H1 (cell line): ENCODE measurements at regions not wholly inside any gene's neighbourhood (a gene's known extent, or its start where the extent isn't known, plus 50 kb on each side); places are given as distances from the start of the nearest gene placed in this dataset.

Source experiments
- CTCF ChIA-PET: fragments of 300-600 bp; sonication (Branson Sonifier 250); formaldehyde crosslinking; loops from one replicate; lab custom pipeline; 2021; ENCODE audit not compliant: partially characterized antibody; lab: Charles Lee
- POLR2A ChIA-PET: fragments of 300-600 bp; sonication (Branson Sonifier 250); formaldehyde crosslinking; loops from one replicate; lab custom pipeline; 2021; ENCODE audit warnings: inconsistent platforms; ENCODE audit not compliant: partially characterized antibody; lab: Charles Lee
- DNase-seq, 2 experiments: peaks; one replicate each; pipeline versions ENCODE4 v3.0.0 to v3.0.0-alpha.2; 2010 to 2022; ENCODE audit warnings: low spot score in 2 of 2, low read depth in 1 of 2, mixed read lengths in 1 of 2
- FAIRE-seq: peaks from 2 replicates; lab custom pipeline; 2011; peaks lifted over from hg19 to GRCh38; lab: Jason Lieb, UNC
- H2AFZ ChIP-seq: 2 replicates; pipeline ENCODE4 v1.8.1; 2012; ENCODE audit warnings: low read length, inconsistent platforms
- H2AK5ac ChIP-seq: 2 replicates; pipeline ENCODE4 v1.6.1; 2013; ENCODE audit warnings: low read depth, low read length
- H2BK120ac ChIP-seq: replicated peaks from 2 replicates; pipeline ENCODE3; 2013; ENCODE audit warnings: low read depth, low read length, inconsistent platforms
- H2BK12ac ChIP-seq: 2 replicates; pipeline ENCODE4 v1.6.1; 2013; ENCODE audit warnings: low read depth, low read length
- H2BK15ac ChIP-seq: 2 replicates; pipeline ENCODE4 v1.6.1; 2013; ENCODE audit warnings: low read length
- H2BK20ac ChIP-seq: 2 replicates; pipeline ENCODE4 v1.6.1; 2013; ENCODE audit warnings: low read length
- H2BK5ac ChIP-seq: 2 replicates; pipeline ENCODE4 v1.6.1; 2013; ENCODE audit warnings: low read depth, low read length
- H3K14ac ChIP-seq: 2 replicates; pipeline ENCODE4 v1.6.1; 2013; ENCODE audit warnings: inconsistent platforms; ENCODE audit not compliant: insufficient read length
- H3K18ac ChIP-seq: 2 replicates; pipeline ENCODE4 v1.6.1; 2013; ENCODE audit warnings: low read length; ENCODE audit errors: extremely low read depth
- H3K23ac ChIP-seq: 2 replicates; pipeline ENCODE4 v1.6.1; 2013; ENCODE audit warnings: inconsistent platforms; ENCODE audit not compliant: insufficient read length
- H3K23me2 ChIP-seq: 2 replicates; pipeline ENCODE4 v1.6.1; 2013; ENCODE audit warnings: low read depth, low read length
- H3K27ac ChIP-seq: 2 replicates; pipeline ENCODE4 v1.6.1; 2011; ENCODE audit warnings: low read depth, low read length, inconsistent platforms
- H3K27me3 ChIP-seq, 4 experiments: replicated peaks in 1 of 4; 1 replicate in 1 of 4; 2 replicates in 3 of 4; pipeline versions ENCODE4 v1.6.1 to v1.8.1; 2011 to 2013; ENCODE audit warnings: low read length in 3 of 4, mild to moderate bottlenecking in 3 of 4, inconsistent platforms in 2 of 4, mixed read lengths in 2 of 4, moderate library complexity in 1 of 4; ENCODE audit not compliant: control insufficient read depth in 3 of 4, insufficient read depth in 3 of 4; ENCODE audit errors: extremely low read depth in 1 of 4
- H3K36me3 ChIP-seq, 4 experiments: 2 replicates each; pipeline versions ENCODE4 v1.6.1 to v1.8.1; 2011 to 2013; ENCODE audit warnings: mild to moderate bottlenecking in 4 of 4, low read length in 3 of 4, moderate library complexity in 2 of 4, control low read depth in 1 of 4, inconsistent platforms in 1 of 4; ENCODE audit not compliant: insufficient read depth in 4 of 4, control insufficient read depth in 2 of 4
- H3K4ac ChIP-seq: replicated peaks from 2 replicates; pipeline ENCODE3; 2013; ENCODE audit warnings: low read length, low read depth, mixed read lengths, inconsistent platforms; ENCODE audit not compliant: insufficient read length
- H3K4me1 ChIP-seq, 4 experiments: replicated peaks in 1 of 4; 1 replicate in 1 of 4; 2 replicates in 3 of 4; pipeline versions ENCODE4 v1.6.1 to v1.8.1; 2011 to 2013; ENCODE audit warnings: low read length in 3 of 4, inconsistent platforms in 2 of 4, mixed read lengths in 1 of 4; ENCODE audit not compliant: insufficient read depth in 4 of 4, control insufficient read depth in 3 of 4
- H3K4me2 ChIP-seq, 2 experiments: 2 replicates each; pipeline versions ENCODE4 v1.6.1 to v1.8.1; 2011 to 2013; ENCODE audit warnings: low read depth in 2 of 2, low read length in 2 of 2, control low read depth in 1 of 2, inconsistent platforms in 1 of 2, mild to moderate bottlenecking in 1 of 2; ENCODE audit not compliant: insufficient read depth in 1 of 2
- H3K4me3 ChIP-seq, 4 experiments: fragments of 200-600, 300-600 bp in 1 of 4; sonication (generic), shearing (Covaris generic), sonication (Bioruptor Twin) in 1 of 4; 2 replicates each; pipeline versions ENCODE4 v1.5.1 to v1.8.1; 2011 to 2016; ENCODE audit warnings: low read length in 4 of 4, low read depth in 3 of 4, control low read depth in 2 of 4, inconsistent platforms in 2 of 4, mild to moderate bottlenecking in 2 of 4, mixed read lengths in 1 of 4, moderate library complexity in 1 of 4; ENCODE audit not compliant: insufficient read depth in 2 of 4; ENCODE audit errors: extremely low read depth in 1 of 4
- H3K56ac ChIP-seq: replicated peaks from 2 replicates; pipeline ENCODE3; 2013; ENCODE audit warnings: low read depth, mild to moderate bottlenecking, mixed read lengths, low read length, inconsistent platforms; ENCODE audit not compliant: insufficient read length
- H3K79me1 ChIP-seq: 2 replicates; pipeline ENCODE4 v1.6.1; 2013; ENCODE audit warnings: low read depth, low read length, control low read depth
- H3K79me2 ChIP-seq, 2 experiments: 2 replicates each; pipeline versions ENCODE4 v1.6.1 to v1.8.1; 2012 to 2013; ENCODE audit warnings: low read length in 2 of 2, mild to moderate bottlenecking in 2 of 2, inconsistent platforms in 1 of 2; ENCODE audit not compliant: insufficient read depth in 2 of 2, control insufficient read depth in 1 of 2
- H3K9ac ChIP-seq, 4 experiments: replicated peaks in 1 of 4; 1 replicate in 1 of 4; 2 replicates in 3 of 4; pipeline versions ENCODE4 v1.6.1 to v1.8.1; 2011 to 2013; ENCODE audit warnings: low read depth in 3 of 4, low read length in 3 of 4, control low read depth in 2 of 4, mild to moderate bottlenecking in 2 of 4, moderate library complexity in 2 of 4, inconsistent platforms in 1 of 4; ENCODE audit errors: extremely low read depth in 1 of 4
- H3K9me3 ChIP-seq, 2 experiments: 2 replicates each; pipeline versions ENCODE4 v1.6.1 to v1.8.1; 2012 to 2013; ENCODE audit warnings: mild to moderate bottlenecking in 2 of 2, moderate library complexity in 2 of 2, control low read depth in 1 of 2, inconsistent platforms in 1 of 2, low read depth in 1 of 2, low read length in 1 of 2, mixed read lengths in 1 of 2; ENCODE audit not compliant: insufficient read depth in 2 of 2
- H4K20me1 ChIP-seq, 2 experiments: replicated peaks in 1 of 2; 2 replicates each; pipeline versions ENCODE3 to v1.8.1; 2011 to 2013; ENCODE audit warnings: inconsistent platforms in 2 of 2, low read length in 2 of 2, mild to moderate bottlenecking in 1 of 2; ENCODE audit not compliant: insufficient read depth in 2 of 2, control insufficient read depth in 1 of 2
- H4K5ac ChIP-seq: 2 replicates; pipeline ENCODE4 v1.6.1; 2013; ENCODE audit warnings: low read length, low read depth, mixed read lengths, inconsistent platforms; ENCODE audit not compliant: insufficient read length
- H4K8ac ChIP-seq: 2 replicates; pipeline ENCODE4 v1.8.0; 2013; ENCODE audit warnings: mild to moderate bottlenecking, moderate library complexity, low read length, inconsistent platforms; ENCODE audit not compliant: insufficient read depth; ENCODE audit errors: extremely low read depth
- H4K91ac ChIP-seq: replicated peaks from 2 replicates; pipeline ENCODE3; 2013; ENCODE audit warnings: low read length, mixed read lengths, inconsistent platforms; ENCODE audit not compliant: insufficient read length
- GABPA ChIP-seq: IDR thresholded peaks from 2 replicates; pipeline ENCODE4 v1.6.1; 2011; ENCODE audit warnings: mild to moderate bottlenecking, low read length, moderate library complexity, borderline replicate concordance; ENCODE audit not compliant: insufficient read depth
- JUN ChIP-seq: IDR thresholded peaks from 2 replicates; pipeline ENCODE4 v1.6.1; 2011; ENCODE audit warnings: low read depth, mild to moderate bottlenecking, improper control_type of control experiment, low read length
- WGBS, 2 experiments: shearing (Covaris generic) in 1 of 2; methylation state at CpG; one replicate each; pipeline versions ENCODE4 v1.1.6 to v1.1.7; 2013 to 2015; ENCODE audit warnings: low lambda C conversion rate in 2 of 2, mixed read lengths in 2 of 2, inconsistent platforms in 1 of 2, low coverage in 1 of 2, missing lambda C conversion rate in 1 of 2; ENCODE audit not compliant: insufficient replicate concordance in 2 of 2, insufficient coverage in 1 of 2, insufficient read length in 1 of 2; ENCODE audit errors: extremely low coverage in 1 of 2, missing lambda C conversion rate in 1 of 2; 5-methylcytosine and 5-hydroxymethylcytosine counted together

DNA sequence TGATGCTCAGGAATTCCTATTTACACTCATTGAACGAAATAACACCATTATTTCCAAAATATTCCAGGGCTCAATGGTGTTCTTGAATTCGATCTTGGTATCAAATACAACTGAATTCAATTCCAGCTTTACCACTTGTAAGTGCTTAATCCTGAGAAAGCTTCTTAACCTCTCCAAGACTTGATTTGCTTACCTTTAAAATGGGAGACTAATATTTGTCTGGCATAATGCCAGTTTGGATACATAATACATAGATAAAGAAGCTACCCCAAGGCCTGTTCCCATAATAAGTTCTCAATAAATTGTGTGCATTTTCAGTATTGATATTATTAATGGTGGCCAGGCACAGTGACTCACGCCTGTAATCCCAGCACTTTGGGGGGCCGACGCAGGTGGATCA, 368.9 kb upstream of the MAF start:
- H3K4ac ChIP-seq = no peak overlapping the region
- no peaks in the 10 kb centered on the region for H3K79me1 ChIP-seq
- H2AFZ ChIP-seq = no peak overlapping the region
- H3K27ac ChIP-seq = no peak overlapping the region
- H3K79me2 ChIP-seq = no peaks in the 10 kb centered on the region
- H2BK15ac ChIP-seq = no peak overlapping the region
- no peak overlapping the region for H2BK12ac ChIP-seq
- no peaks in the 10 kb centered on the region for H4K20me1 ChIP-seq
- no peak for DNase-seq
- TF ChIP-seq GABPA = no peak
- no peak for TF ChIP-seq JUN
- no peak overlapping the region for H4K91ac ChIP-seq
- no peaks in the 10 kb centered on the region for H3K9me3 ChIP-seq
- no peak overlapping the region for H3K56ac ChIP-seq
- no peak for FAIRE-seq
- H2BK20ac ChIP-seq = no peak overlapping the region
- no peaks in the 10 kb centered on the region for H3K4me1 ChIP-seq
- no peaks in the 10 kb centered on the region for H3K27me3 ChIP-seq
- H4K8ac ChIP-seq = no peak overlapping the region
- H2BK120ac ChIP-seq = no peak overlapping the region
- H3K23me2 ChIP-seq = no peaks in the 10 kb centered on the region
- H2AK5ac ChIP-seq = no peak overlapping the region
- H3K4me3 ChIP-seq = no peak overlapping the region
- H3K4me2 ChIP-seq = no peak overlapping the region
- 94% methylated on average over 5 of the region's 5 CpGs; no CpG with 5 or more reads in 1 of the 2 experiments for WGBS, 2 experiments
- H2BK5ac ChIP-seq = no peak overlapping the region
- H3K36me3 ChIP-seq = no peaks in the 10 kb centered on the region
- ChIA-PET CTCF (interaction anchor here (1.5 kb wide), 1 partner anchor 16 kb away, joined by 4 read pairs; no protein-coding TSS in a partner anchor), POLR2A (no interaction called here)
- H3K14ac ChIP-seq = no peak overlapping the region
- H3K18ac ChIP-seq = no peak overlapping the region
- H3K9ac ChIP-seq = no peak overlapping the region
- no peak overlapping the region for H3K23ac ChIP-seq
- H4K5ac ChIP-seq = no peak overlapping the region
